Activated T-cell treated with anti-CD3 and anti-CD28 coated beads for 24 hours (primary cell): ENCODE measurements at regions not wholly inside any gene's neighbourhood (a gene's known extent, or its start where the extent isn't known, plus 50 kb on each side); places are given as distances from the start of the nearest gene placed in this dataset.

ENCODE experiments used
- DNase-seq: peaks from one replicate; pipeline ENCODE4 v3.0.0-alpha.2; 2020; ENCODE audit warnings: low read depth

DNA sequence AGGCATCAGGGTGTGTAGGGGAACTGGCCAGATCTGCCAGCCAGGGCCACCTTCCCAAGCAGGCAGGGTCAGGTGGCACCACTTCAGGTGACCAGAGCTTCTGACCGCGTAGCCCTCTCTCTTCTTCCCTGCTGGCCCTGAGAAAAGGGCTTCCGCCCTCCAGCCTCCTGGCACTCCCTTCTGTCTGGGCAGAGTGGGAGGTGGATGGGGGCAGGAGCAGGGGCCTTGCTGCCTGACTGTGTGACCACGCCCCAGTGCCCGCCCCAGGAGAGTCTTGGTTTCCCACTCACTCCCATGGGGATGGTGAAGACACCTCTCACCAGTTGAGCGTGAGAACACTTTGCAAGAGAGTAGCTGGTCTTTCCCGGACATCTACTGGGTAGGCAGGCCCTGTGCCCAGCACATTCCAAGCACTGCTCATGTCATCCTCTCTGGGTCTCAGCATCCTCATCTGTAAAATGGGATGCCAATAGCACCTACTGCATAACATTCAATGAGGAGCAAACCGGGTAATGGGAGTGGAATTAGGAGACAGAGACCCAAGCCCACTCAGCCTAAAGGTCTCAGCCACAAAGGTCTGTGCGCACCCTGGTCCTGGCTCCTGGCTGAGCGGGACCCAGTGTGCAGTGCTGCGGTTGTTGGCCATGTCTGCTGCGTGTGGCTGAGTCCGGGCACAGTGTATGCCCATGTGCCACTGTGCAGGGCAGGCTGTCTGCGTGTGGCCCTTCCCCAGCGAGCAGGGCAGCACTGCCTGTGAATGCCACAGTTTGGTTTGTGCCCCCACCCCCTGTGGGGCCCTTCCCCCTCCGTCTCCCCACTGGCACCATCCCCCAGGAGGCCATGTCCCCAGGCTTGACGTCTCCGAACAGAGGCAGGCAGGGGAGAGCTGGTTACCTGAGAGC, 179.1 kb upstream of the IER5L start:
- DNase-seq = no peak

DNA sequence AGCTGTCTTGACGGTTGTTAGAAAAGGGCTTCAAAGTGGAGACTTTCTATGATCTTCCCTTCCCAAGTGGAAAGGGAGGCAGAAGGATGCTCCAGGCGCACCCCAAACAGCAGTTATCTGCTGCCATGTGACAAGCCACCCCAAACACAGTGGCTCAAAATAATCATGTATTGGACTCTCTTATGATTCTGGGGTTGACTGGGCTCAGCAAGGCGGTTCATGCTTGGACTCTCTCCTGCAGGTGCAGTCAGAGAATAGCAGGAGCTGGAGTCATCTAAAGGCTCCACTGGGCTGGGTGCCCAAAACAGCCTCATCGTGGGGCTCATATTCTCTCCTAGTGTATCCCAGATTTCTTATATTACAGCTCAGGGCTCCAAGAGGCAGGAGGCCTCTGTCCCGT, 177.6 kb upstream of the IER5L start:
- no peak for DNase-seq

- DNase-seq = no peak
Measured at GRCh38 chr9:129354498-129354897, 176.4 kb upstream of the IER5L start.

DNA sequence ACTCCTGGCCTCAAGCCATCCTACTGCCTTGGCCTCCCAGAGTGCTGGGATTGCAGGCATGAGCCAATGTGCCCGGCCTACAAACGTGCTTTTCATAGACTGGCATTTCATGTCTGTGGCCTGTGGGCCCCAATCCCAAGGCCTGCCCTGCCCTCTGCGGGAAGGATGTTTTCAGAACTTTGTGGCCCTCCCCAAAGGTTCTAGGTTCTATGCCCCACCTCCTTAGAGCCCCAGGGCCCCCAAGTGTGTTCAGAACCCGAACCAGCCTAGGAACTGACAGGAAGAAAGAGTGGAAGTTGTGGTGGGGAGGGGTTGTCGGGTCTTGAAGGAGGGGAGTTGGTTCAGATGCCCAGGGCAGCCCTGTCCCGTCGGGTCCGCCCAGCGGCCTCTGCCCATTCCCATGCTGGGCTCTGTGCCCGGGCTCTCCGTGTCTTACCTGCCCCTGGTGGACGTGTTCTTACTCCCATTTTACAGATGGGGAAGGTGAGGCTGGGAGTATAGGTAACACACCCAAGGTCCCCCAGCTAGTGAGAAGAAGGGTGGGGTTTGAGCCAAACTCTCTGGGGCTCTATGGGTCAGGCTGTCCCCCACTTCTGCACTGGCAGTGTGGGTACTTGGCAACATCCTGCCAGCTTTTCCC, 175.8 kb upstream of the IER5L start:
- no peak for DNase-seq

DNA sequence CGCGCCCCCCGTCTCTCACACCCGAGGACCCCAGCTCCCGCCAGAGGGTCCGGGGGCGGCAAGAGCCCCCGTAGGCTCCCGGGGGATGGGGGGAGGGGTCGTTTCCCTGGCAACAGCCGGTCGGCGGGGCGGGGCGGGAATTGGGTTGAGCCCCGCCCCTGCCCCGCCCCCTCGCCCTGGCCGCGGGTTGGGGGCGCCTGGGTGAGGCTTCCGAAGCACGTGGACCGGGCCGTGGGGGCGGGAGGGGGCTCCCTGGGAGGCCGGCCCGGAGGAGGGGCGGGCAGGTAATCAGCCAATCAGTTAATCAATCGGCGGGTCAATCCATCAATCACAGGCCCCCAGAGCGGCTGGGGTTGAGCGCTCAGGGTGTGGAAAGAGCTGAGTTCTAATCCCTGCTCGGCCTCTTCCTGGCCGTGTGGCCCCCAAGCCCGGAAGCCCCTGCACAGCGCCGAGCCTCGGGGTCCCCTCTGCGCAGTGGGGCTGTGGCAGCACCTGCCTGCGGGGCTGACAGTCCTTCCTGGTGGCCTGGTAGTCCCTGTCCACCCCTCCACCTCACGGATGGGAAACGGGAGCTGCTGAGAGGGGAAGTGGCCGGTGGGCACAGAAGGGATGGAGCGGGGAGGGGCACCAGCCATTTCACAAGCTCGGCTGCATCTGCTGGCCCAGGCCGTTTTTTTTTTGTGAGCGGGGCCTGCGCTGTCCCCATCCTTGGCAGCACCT, 174.2 kb upstream of the IER5L start:
- no peak for DNase-seq

DNA sequence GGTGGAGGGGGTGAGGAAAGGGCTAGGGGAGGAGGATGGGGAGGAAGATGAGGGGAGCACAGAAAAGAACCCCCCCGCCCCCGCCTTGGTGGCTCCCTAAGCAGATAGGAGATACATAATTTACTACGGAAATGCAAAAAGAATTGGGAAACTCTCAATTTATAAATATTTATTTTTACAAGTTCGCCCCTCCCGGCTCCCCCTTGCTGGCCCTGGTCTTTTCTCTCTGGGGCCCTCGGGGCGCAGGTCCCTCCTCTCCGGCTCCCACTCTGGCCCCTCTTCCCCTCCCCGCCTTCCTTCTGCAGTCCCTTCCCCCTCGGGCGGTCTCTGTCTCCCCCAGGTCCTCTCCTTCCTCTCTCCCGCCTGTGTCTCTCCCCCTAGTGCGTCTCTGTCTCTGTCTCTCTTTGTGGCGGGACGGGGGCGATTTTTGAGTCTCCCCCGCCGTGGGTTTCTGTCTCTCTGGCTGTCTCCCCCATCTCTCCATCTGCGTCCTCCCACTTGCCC, 173.6 kb upstream of the IER5L start:
- no peak for DNase-seq

DNA sequence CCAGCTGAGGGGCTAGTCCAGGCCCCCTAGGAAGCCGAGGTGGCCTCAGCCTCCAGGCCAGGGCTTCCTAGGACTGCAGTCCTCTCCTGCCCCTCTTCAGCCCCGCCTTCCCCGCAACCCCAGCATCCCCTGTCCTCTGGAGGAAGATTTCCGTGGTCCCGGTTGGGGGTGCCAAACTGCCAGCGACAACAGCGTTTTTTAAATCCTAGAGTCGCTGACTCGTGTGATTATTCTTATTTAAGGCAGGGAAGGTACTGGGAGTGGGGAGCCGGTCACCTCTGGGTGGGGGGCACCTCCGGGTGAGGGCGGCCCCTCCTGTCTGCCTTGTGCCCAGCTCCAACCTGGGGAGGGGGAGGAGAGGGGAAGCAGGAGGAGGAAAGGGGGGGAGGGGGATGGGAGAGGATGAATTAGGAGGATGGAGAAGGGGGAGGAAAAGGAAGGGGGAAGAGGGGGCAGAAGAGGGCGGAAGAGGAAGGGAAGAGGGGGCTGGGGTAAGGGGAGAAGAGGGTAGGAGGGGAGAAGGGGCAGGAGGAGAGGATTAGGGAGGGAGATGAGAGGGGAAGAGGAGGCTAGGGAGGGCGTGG, 173.1 kb upstream of the IER5L start:
- DNase-seq = no peak

DNA sequence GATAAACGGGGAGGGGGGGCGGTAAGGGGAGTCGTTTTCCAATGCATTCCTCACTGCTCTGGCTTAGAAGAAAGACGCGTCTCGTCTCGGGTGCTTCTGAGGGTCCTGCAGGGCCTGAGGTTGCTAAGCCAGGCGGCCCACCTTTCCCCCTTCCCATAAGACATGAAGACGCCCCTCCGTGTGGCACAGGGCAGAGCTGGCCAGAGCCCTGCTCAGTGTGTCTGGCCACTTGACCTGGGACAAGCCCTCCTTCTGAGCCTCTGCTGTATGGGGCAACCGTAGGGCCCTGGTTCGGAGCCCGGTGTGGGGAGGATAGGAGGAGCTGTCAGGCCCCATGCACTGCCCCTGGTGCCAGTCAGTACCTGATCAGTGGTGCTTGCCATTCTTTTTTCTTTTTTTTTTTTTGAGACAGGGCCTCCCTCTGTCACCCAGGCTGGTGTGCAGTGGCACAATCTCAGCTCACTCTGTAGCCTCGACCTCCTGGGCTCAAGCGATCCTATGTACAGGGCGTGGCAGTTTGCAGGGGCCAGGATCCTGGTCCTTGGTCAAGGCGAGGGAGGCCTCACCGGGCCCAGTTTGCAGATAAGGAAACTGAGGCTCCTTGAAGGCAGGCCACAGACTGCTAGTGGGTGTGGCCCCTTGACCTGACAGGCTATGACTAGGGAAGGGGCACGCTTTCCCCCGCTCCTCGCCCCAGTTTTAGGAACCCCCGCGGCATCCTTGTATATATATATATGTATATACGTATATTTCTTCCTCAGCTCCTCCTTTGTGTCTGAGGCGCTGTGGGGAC, 172.3 kb upstream of the IER5L start:
- DNase-seq = no peak

GRCh38 chr9:129349665-129349947, 171.5 kb upstream of the IER5L start:
- no peak for DNase-seq

- DNase-seq = no peak
Measured at GRCh38 chr9:129348890-129349664, 171.0 kb upstream of the IER5L start.

DNA sequence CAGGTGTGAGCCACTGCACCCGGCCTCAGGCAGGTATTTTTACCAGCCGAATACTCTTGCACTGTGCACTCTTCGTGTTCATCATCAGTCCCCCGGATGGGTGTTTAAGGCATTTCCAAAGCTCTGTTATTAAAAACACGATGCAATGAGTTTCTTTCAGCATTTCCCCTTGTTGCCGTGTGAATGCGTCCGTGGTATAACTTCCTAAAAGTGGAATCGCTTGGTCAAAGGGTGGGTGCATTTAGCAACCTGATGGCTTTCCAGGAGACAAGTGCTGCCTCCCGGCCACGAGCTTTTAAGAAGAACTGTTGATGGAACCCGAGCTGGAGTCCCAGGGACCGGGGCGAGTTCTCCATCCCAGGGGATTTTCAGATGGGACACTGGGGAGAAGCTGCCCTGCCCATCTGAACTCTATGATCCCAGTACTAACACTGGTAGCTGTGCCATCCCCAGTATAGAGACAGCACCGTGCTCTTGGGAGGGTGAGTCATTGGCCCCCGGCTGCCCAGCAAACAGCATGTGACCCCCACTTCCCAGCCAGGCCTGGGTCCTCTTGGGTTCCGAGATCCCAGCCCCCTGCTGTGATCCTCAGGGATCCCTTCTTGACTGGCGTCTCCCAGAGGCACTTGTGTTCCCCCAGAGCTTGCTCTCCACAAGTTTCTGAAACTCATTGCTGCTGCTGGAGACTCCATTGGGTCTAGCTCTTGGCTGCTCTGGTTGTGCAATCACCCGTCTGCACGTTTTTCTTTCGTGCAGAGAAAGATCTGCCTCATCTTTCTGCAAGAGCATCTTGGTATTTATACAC, 169.5 kb upstream of the IER5L start:
- no peak for DNase-seq

GRCh38 chr9:129346046-129346445, 168.0 kb upstream of the IER5L start:
- DNase-seq = no peak

DNA sequence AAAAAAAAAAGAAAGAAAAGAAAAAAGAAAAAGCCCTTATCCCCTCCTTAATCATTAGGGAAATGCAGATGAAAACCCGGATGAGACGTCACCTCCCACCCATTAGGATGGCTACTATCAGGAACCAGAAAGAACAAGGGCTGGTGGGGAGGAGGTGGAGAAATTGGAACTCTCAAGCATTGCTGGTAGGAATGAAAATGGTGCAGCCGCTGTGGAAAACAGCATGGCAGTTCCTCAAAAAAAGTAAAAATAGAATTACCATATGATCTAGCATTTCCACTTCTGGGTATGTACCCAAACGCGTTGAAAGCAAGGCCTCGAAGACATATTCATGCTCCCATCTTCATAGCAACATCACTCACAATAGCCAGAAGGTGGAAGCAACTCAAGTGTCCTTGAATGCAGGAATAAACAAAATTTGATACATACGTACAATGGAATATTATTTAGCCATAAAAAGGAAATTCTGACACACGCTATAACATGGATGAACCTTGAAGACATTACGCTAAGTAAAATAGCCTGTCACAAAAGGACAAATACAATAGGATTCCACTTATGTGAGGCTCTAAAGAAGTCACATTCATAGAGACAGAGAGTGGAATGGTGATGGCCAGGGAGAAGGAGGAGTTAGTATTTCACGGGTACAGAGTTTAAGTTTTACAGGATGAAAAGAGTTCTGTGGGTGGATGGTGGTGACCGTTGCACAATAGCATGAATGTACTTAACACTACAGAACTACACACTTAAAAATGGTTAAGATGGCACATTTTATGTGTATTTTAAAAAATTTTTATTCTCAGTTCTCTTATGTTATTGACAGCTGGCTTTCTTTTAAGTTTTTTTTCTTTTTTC, 166.8 kb upstream of the IER5L start:
- no peak for DNase-seq

GRCh38 chr9:129343424-129344375, 165.6 kb upstream of the IER5L start:
- no peak for DNase-seq

GRCh38 chr9:129342591-129343423, 164.7 kb upstream of the IER5L start:
- DNase-seq = no peak

DNA sequence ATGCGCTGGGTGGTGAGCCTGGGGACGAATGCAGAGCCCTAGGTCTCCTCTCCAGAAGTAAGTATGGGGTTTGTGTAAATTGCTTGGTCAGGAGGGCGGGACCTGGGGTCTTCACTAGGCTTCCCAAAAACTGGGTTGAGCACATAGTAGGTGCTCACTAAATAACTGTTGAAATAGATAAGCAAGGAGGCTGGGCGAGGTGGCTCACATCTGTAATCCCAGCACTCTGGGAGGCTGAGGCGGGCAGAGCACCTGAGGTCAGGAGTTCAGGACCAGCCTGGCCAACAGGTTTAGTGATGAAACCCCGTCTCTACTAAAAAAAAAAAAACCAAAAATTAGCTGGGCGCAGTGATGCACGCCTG, 163.9 kb upstream of the IER5L start:
- no peak for DNase-seq
